Gastroesophageal sphincter (tissue), 4 donors: ENCODE measurements at regions not wholly inside any gene's neighbourhood (a gene's known extent, or its start where the extent isn't known, plus 50 kb on each side); places are given as distances from the start of the nearest gene placed in this dataset.

Experiments
- ATAC-seq: fragments of 150-250 bp; one replicate; pipeline ENCODE4 v1.9.1; 2016; ENCODE audit warnings: mild to moderate bottlenecking, moderate library complexity
- H3K27ac ChIP-seq, 4 donors: fragments of 200-600 bp; sonication (generic) in 3 of 4; 1 replicate in 3 of 4; 2 replicates in 1 of 4; pipeline ENCODE4 v1.5.1; 2016 to 2019
- H3K27me3 ChIP-seq: fragments of 200-600 bp; sonication (generic); one replicate; pipeline ENCODE4 v1.5.1; 2019
- H3K36me3 ChIP-seq, 2 donors: fragments of 200-600 bp; sonication (generic); one replicate each; pipeline ENCODE4 v1.5.1; 2019; ENCODE audit warnings: control low read depth in 1 of 2
- H3K4me1 ChIP-seq, 3 donors: fragments of 200-600 bp; sonication (generic); 1 replicate in 2 of 3; 2 replicates in 1 of 3; pipeline ENCODE4 v1.5.1; 2016 to 2019; ENCODE audit warnings: control low read depth in 2 of 3
- H3K4me3 ChIP-seq, 2 donors: fragments of 200-600 bp; sonication (generic); one replicate each; pipeline ENCODE4 v1.5.1; 2019; ENCODE audit warnings: mild to moderate bottlenecking in 1 of 2, moderate library complexity in 1 of 2
- H3K9me3 ChIP-seq, 3 donors: fragments of 200-600 bp; sonication (generic); one replicate each; pipeline ENCODE4 v1.5.1; 2017 to 2019; ENCODE audit warnings: control low read depth in 2 of 3
- EP300 ChIP-seq: sonication (generic); formaldehyde crosslinking; IDR thresholded peaks from one replicate; pipeline ENCODE4 v1.6.1; 2017; ENCODE audit warnings: antibody characterized with exemption, mild to moderate bottlenecking
- POLR2A ChIP-seq, 2 donors: fragments of 450-650 bp; IDR thresholded peaks; one replicate each; pipeline ENCODE4 v1.6.1; 2017; ENCODE audit warnings: antibody characterized with exemption in 2 of 2, mild to moderate bottlenecking in 2 of 2, moderate library complexity in 1 of 2
- POLR2AphosphoS5 ChIP-seq: sonication (generic); formaldehyde crosslinking; IDR thresholded peaks from one replicate; pipeline ENCODE4 v1.6.1; 2017; ENCODE audit warnings: antibody characterized with exemption
- WGBS, 2 donors: methylation state at CpG; one replicate each; pipeline ENCODE4 v1.1.5; 2018; ENCODE audit warnings: low coverage in 1 of 2; 5-methylcytosine and 5-hydroxymethylcytosine counted together
- TF ChIP-seq, protein P1 (sequence below), 4 experiments: fragments of 200-600 bp in 2 of 4; fragments of 450-650 bp in 2 of 4; sonication (generic) in 1 of 4; IDR thresholded peaks; one replicate each; pipeline ENCODE4 v1.5.1; 2017 to 2019; ENCODE audit warnings: antibody characterized with exemption in 4 of 4, mild to moderate bottlenecking in 2 of 4, moderate library complexity in 2 of 4

DNA sequence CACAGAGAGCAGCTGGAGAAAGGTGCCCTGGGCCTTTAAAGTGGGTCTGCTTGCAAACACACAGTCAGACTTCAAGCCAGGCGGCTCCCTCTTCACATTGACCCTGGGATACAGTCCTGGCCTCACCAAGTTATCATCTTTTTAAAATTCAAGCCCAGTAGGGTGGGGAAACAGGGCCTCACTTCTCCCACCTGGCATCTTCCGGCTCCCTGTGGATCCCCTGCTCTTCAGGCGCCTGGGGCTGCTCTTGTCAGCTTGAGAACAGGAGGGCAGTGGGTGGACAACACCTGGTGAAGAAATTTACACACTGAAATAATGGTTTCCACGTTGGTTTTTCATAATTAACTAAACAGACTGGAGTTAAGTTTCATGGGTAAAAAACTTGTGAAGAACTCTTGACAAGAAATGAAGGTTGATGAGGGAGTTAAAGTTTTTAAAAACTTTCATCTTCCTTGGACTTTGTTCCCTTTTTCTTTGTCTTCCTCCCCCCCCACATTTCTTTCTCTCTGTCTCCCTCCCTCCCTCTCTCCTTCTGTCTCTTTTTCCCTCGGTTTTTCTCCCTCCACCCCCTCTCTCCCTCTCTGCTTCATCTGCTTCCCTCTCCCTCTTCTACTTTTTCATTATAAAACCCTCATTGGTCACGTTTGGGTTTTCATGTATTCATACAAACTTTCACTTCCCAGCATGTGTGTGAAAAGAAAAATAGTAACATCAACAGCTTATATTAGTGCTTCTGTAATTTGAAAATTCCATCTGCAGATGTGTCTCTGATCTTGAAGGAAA, 219.6 kb downstream of the DMRT2 start:
- Histone ChIP-seq H3K4me1 (no peaks in the 10 kb centered on the region), H3K9me3 (no peaks in the 10 kb centered on the region), H3K4me3 (no peak overlapping the region), H3K27ac (no peak overlapping the region), H3K27me3 (no peaks in the 10 kb centered on the region), H3K36me3 (no peaks in the 10 kb centered on the region)
- no peak for ATAC-seq
- WGBS, 2 donors, result 49 to 57% methylated on average over 3 to 6 of the region's 6 CpGs
- TF ChIP-seq POLR2A (IDR thresholded peaks at IDR 0.05), result no peak
- no peak for TF ChIP-seq EP300
- TF ChIP-seq, protein P1, sequence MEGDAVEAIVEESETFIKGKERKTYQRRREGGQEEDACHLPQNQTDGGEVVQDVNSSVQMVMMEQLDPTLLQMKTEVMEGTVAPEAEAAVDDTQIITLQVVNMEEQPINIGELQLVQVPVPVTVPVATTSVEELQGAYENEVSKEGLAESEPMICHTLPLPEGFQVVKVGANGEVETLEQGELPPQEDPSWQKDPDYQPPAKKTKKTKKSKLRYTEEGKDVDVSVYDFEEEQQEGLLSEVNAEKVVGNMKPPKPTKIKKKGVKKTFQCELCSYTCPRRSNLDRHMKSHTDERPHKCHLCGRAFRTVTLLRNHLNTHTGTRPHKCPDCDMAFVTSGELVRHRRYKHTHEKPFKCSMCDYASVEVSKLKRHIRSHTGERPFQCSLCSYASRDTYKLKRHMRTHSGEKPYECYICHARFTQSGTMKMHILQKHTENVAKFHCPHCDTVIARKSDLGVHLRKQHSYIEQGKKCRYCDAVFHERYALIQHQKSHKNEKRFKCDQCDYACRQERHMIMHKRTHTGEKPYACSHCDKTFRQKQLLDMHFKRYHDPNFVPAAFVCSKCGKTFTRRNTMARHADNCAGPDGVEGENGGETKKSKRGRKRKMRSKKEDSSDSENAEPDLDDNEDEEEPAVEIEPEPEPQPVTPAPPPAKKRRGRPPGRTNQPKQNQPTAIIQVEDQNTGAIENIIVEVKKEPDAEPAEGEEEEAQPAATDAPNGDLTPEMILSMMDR (IDR thresholded peaks at IDR 0.05), result no peak
- no peak for TF ChIP-seq POLR2AphosphoS5

DNA sequence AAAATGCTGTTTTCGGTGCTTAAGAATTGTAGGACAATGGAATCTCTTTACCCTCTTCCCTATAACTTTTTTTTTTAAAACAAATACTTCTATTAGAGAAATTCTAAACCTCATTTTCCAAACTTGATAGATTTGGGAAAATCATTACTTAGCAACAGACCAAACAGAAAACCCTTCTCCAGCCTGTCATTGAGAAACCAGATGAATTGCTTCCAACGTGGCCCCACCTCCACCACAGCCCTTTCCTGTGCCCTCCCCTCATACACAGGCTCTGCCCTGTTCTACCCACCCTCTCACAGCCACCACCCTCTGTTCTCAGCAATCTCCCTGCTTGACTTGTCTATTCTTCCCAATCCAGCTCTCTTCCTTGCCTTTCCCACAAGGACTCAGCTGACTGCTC, 221.2 kb downstream of the DMRT2 start:
- no peak for TF ChIP-seq POLR2AphosphoS5
- TF ChIP-seq, protein P1 (IDR thresholded peaks at IDR 0.05), result no peak
- TF ChIP-seq EP300, result no peak
- TF ChIP-seq POLR2A (IDR thresholded peaks at IDR 0.05), result no peak
- H3K9me3 ChIP-seq, result no peaks in the 10 kb centered on the region
- H3K27ac ChIP-seq, result no peak overlapping the region
- WGBS, 2 donors, result 47 to 49% methylated on average over 2 of the region's 2 CpGs
- H3K36me3 ChIP-seq, result no peaks in the 10 kb centered on the region
- no peaks in the 10 kb centered on the region for H3K4me1 ChIP-seq
- no peaks in the 10 kb centered on the region for H3K27me3 ChIP-seq
- no peak overlapping the region for H3K4me3 ChIP-seq
- ATAC-seq, result no peak

DNA sequence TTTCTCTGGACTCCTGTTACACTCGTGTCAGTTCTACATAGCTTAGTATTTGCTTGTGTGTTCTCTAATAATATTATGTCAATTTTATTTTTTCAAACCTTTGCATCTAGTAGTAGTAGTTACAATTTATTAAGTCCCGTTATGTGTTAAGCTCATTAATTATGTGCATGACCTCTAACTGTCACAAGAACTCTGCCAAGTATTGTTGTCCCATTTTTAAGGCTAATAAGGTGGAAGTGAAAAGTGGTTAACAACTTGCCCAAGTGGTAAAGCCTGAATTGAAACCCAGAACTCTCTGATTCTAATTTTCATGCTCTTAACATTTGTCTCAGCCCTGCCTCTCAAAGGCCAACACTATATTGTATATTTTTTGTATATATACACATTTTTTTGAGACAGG, 221.6 kb downstream of the DMRT2 start:
- WGBS, 2 donors, result 50 to 61% methylated on average over 1 to 2 of the region's 2 CpGs
- no peak overlapping the region for H3K27ac ChIP-seq
- TF ChIP-seq POLR2A (IDR thresholded peaks at IDR 0.05) (no peak), EP300 (no peak), POLR2AphosphoS5 (no peak)
- TF ChIP-seq, protein P1 (IDR thresholded peaks at IDR 0.05), result no peak
- H3K9me3 ChIP-seq, result no peaks in the 10 kb centered on the region
- H3K4me1 ChIP-seq, result no peaks in the 10 kb centered on the region
- no peaks in the 10 kb centered on the region for H3K27me3 ChIP-seq
- ATAC-seq, result no peak
- H3K4me3 ChIP-seq, result no peak overlapping the region
- no peaks in the 10 kb centered on the region for H3K36me3 ChIP-seq

DNA sequence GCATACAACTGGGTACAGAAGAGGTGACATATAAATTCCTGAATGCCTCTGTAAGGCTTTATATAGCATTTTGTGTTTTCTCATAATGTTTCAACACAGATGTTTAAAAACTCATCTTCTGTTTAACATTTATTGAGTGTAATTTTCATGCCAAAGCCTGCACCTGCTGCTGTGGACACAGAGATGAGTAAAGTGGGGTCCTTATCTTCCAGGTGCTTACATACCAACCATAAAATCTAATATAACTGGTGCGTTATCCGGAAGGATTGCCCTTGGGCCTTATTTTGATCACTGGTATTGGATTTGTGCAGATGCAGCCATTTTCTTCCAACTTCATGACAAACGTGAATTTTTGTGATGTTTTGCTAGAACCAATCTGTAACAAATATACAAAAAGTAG, 222.3 kb downstream of the DMRT2 start:
- Histone ChIP-seq H3K4me3 (no peak overlapping the region), H3K9me3 (no peaks in the 10 kb centered on the region), H3K27me3 (no peaks in the 10 kb centered on the region), H3K4me1 (no peaks in the 10 kb centered on the region), H3K36me3 (no peaks in the 10 kb centered on the region), H3K27ac (no peak overlapping the region)
- ATAC-seq, result no peak
- TF ChIP-seq, protein P1 (IDR thresholded peaks at IDR 0.05), result no peak
- WGBS, 2 donors, result 82 to 83% methylated on average over 3 of the region's 3 CpGs

DNA sequence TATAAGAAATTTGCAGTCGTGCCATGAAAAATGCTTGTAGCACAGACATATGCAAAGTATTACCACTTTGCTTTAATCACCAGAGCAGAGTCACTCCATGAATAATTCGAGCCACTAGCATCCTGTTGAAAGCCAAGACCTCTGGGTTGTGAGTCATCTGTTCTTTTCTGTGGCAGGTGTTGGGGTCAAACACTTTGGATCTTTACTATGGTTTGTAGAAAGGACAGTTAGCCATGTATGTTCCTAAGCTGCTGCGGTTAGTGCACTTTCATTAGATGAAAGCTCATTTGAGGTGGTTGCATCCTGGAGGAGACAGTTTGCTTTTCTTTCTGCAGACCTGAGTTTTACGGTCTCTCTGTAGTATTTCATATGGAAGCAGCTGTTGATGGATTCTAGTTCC, 223.7 kb downstream of the DMRT2 start:
- Histone ChIP-seq H3K4me1 (no peaks in the 10 kb centered on the region), H3K27ac (no peak overlapping the region), H3K9me3 (no peaks in the 10 kb centered on the region), H3K36me3 (no peaks in the 10 kb centered on the region), H3K4me3 (no peak overlapping the region), H3K27me3 (no peaks in the 10 kb centered on the region)
- TF ChIP-seq POLR2A (IDR thresholded peaks at IDR 0.05) (no peak), EP300 (no peak), POLR2AphosphoS5 (no peak)
- TF ChIP-seq, protein P1 (IDR thresholded peaks at IDR 0.05), result no peak
- no peak for ATAC-seq
- 49 to 62% methylated on average over 3 to 4 of the region's 4 CpGs for WGBS, 2 donors
